Right lobe of liver (tissue), 6 donors: ENCODE measurements at regions not wholly inside any gene's neighbourhood (a gene's known extent, or its start where the extent isn't known, plus 50 kb on each side); places are given as distances from the start of the nearest gene placed in this dataset.
"Not testable (repeated sequence)": the region's sequence is repeated elsewhere in the genome, so short reads cannot be mapped to it uniquely, and the experiment has no call there.

Source experiments
- ATAC-seq, 4 donors: fragments of 200-7000 bp; cut with Tn5 transposase; one replicate each; pipeline ENCODE4 v1.9.1; 2020; ENCODE audit warnings: mild to moderate bottlenecking in 4 of 4, moderate library complexity in 4 of 4
- DNase-seq, 3 donors: peaks; one replicate each; pipeline ENCODE4 v3.0.0-alpha.2; 2020
- H3K27ac ChIP-seq, 3 donors: fragments of 200-600 bp; one replicate each; pipeline ENCODE4 v1.8.0; 2022
- H3K27me3 ChIP-seq, 2 donors: fragments of 200-600 bp; one replicate each; pipeline ENCODE4 v1.8.0; 2022
- H3K36me3 ChIP-seq, 4 donors: fragments of 200-600 bp; sonication (generic) in 1 of 4; one replicate each; pipeline versions ENCODE4 v1.5.1 to v1.8.0; 2017 to 2022; ENCODE audit warnings: control low read depth in 1 of 4
- H3K4me1 ChIP-seq, 4 donors: fragments of 200-600 bp; sonication (generic) in 1 of 4; one replicate each; pipeline versions ENCODE4 v1.5.1 to v1.8.0; 2017 to 2022; ENCODE audit warnings: control low read depth in 1 of 4
- H3K4me3 ChIP-seq, 3 donors: fragments of 200-600 bp; one replicate each; pipeline ENCODE4 v1.8.0; 2022
- H3K9me3 ChIP-seq, 4 donors: fragments of 200-600 bp; sonication (generic) in 1 of 4; one replicate each; pipeline versions ENCODE4 v1.5.1 to v1.8.0; 2017 to 2022; ENCODE audit warnings: control low read depth in 1 of 4
- POLR2A ChIP-seq: fragments of 450-650 bp; IDR thresholded peaks from one replicate; pipeline ENCODE4 v1.6.1; 2017; ENCODE audit warnings: antibody characterized with exemption, mild to moderate bottlenecking
- WGBS: methylation state at CpG from one replicate; pipeline ENCODE4 v1.1.6; 2018; ENCODE audit warnings: low coverage, low lambda C conversion rate; ENCODE audit not compliant: insufficient coverage; ENCODE audit errors: missing lambda C conversion rate; 5-methylcytosine and 5-hydroxymethylcytosine counted together
- intact Hi-C, 2 donors: fragments of 100-400 bp; cut with DNase I; formaldehyde crosslinking; loops; one replicate each; pipeline versions ENCODE4 v1.11.2 to v1.14.1; 2022
- TF ChIP-seq, protein P1 (sequence below), 4 donors: fragments of 200-600 bp in 3 of 4; fragments of 450-650 bp in 1 of 4; IDR thresholded peaks; one replicate each; pipeline versions ENCODE4 v1.5.1 to v1.8.0; 2016 to 2022; ENCODE audit warnings: antibody characterized with exemption in 4 of 4, mild to moderate bottlenecking in 2 of 4
- donor health status: DM: no; HTN: yes; CAD: no.
- donor health status: DM: no; HTN: no; CAD: no.
- donor health status: DM: no; HTN: no; CAD: no.
- donor health status: DM: no; HTN: yes; CAD: no.
- donor health status: DM: no; HTN: yes; CAD: no.

DNA sequence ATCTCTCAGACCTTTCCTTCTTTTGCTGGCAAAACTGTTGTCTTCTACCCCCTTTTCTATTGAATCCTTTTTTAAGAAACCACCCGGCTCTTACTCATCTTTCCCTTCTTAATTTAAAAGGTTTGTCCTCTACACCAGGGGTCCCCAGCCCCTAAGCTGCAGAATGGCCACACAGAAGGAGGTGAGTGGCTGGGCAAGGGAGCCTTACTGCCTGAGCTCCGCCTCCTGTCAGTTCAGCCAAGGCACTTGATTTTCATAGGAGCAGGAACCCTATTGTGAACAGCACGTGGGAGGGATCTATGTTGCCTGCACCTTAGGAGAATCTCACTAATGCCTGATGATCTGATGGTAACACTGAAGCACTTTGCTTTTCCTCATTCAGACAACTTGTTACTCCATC is 726.3 kb upstream of the INTU start:
- H3K9me3 ChIP-seq: peaks cover 0 to 3% (median 0%) of the 10 kb centered on the region in 4 donors
- ATAC-seq: no peak

DNA sequence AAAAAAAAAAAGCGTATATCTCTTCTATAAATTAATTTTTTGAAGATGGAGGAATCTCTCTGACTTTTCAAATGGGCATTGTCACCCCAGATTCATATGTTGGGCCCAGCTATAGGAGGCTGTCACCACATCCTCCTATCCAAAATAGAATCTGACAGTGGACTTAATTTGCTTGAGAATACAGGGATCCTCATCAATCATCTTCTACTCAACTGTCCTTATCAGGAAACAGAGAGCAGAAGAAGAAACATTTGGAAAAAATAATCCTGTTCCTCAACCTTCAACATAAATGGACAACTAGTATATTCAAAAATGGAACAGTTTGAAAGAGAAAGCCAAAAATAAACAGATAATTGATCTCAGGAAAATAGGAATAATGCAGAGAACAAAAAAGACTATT is 725.4 kb upstream of the INTU start:
- no peak for DNase-seq
- WGBS: 29% methylated on average over 1 of the region's 1 CpG
- Histone ChIP-seq H3K27ac (no peak overlapping the region), H3K4me1 (no peaks in the 10 kb centered on the region), H3K4me3 (no peak overlapping the region), H3K36me3 (no peaks in the 10 kb centered on the region), H3K27me3 (no peaks in the 10 kb centered on the region), H3K9me3 (peaks cover 0 to 3% (median 0%) of the 10 kb centered on the region in 4 donors)
- no peak for TF ChIP-seq POLR2A
- intact Hi-C loops: no loop called here
- ATAC-seq: no peak

More for the DNA sequence above, 726.3 kb upstream of the INTU start:
- no peaks in the 10 kb centered on the region for H3K36me3 ChIP-seq
- H3K27me3 ChIP-seq: no peaks in the 10 kb centered on the region
- TF ChIP-seq, protein P1, sequence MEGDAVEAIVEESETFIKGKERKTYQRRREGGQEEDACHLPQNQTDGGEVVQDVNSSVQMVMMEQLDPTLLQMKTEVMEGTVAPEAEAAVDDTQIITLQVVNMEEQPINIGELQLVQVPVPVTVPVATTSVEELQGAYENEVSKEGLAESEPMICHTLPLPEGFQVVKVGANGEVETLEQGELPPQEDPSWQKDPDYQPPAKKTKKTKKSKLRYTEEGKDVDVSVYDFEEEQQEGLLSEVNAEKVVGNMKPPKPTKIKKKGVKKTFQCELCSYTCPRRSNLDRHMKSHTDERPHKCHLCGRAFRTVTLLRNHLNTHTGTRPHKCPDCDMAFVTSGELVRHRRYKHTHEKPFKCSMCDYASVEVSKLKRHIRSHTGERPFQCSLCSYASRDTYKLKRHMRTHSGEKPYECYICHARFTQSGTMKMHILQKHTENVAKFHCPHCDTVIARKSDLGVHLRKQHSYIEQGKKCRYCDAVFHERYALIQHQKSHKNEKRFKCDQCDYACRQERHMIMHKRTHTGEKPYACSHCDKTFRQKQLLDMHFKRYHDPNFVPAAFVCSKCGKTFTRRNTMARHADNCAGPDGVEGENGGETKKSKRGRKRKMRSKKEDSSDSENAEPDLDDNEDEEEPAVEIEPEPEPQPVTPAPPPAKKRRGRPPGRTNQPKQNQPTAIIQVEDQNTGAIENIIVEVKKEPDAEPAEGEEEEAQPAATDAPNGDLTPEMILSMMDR (IDR thresholded peaks at IDR 0.05): no peak
- TF ChIP-seq POLR2A: no peak
- H3K4me3 ChIP-seq: no peak overlapping the region
- intact Hi-C loops: no loop called here
- no peak for DNase-seq
- H3K27ac ChIP-seq: no peak overlapping the region
- H3K4me1 ChIP-seq: no peaks in the 10 kb centered on the region
- WGBS: 29% methylated on average over 3 of the region's 3 CpGs

DNA sequence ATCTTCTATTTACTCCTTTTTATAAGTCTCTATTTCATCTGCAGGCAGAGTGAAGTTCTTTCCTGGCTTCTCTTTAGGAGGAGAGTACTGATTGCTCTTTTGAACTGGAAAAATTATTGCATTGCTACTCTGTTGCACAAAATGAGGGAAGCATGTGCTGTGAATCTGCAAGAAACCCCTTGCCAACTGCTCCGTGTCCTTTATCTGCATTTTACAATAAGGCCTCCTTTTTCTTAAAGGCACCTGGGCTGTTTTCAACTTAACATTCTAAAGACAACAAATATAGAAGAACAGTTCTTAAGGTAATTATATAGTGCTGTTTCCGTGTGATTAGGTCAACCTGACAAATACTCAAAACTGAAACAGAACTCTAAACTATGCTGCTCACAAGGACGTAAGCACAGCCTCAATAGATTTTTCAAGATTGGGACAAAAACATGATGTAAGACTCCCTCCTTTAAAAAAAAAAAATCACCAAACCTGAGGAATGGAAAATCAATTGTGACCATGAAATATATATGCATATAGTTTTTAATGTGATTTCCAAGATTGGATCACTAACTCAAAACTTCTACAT is 716.6 kb upstream of the INTU start:
- ATAC-seq (no peak), DNase-seq (no peak)
- Histone ChIP-seq H3K27ac (no peak overlapping the region), H3K4me3 (no peak overlapping the region), H3K36me3 (no peaks in the 10 kb centered on the region), H3K9me3 (no peaks in the 10 kb centered on the region), H3K27me3 (no peaks in the 10 kb centered on the region), H3K4me1 (no peaks in the 10 kb centered on the region)
- intact Hi-C loops: no loop called here
- no peak for TF ChIP-seq POLR2A
- TF ChIP-seq, protein P1 (IDR thresholded peaks at IDR 0.05): no peak
- 36% methylated on average over 3 of the region's 3 CpGs for WGBS

DNA sequence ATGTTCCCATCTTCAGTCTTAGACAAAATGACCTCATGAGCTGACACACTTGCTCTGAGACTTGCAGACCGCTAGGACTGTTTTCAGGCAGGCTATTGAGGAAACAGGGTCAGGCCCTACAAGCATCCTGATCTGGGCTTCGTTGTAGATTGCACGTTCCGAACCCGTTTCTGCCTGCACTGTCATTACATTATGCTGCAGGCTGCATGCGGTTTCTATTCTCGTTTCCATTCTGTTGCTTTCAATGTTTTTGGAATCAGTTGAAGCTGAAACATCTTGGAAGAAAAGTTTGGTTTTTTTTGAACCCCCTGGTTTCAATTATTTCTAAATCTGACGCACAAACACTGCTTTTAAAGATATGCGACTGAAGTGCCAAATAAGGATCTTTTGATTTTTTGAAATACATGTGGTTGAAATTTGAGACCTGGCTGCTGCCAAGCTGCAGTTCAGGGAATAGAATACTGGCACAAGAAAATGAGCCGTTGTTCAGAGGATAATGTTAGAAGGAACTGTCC is 716.1 kb upstream of the INTU start:
- Histone ChIP-seq H3K27ac (no peak overlapping the region), H3K36me3 (no peaks in the 10 kb centered on the region), H3K4me1 (no peaks in the 10 kb centered on the region), H3K27me3 (no peaks in the 10 kb centered on the region), H3K9me3 (no peaks in the 10 kb centered on the region), H3K4me3 (no peak overlapping the region)
- WGBS: 44% methylated on average over 8 of the region's 10 CpGs
- DNase-seq: no peak
- no peak for TF ChIP-seq POLR2A
- TF ChIP-seq, protein P1 (IDR thresholded peaks at IDR 0.05): no peak
- ATAC-seq: peak in 3 of 4 donors; percentile 19 to 80 (median 66)
- intact Hi-C loops: no loop called here

DNA sequence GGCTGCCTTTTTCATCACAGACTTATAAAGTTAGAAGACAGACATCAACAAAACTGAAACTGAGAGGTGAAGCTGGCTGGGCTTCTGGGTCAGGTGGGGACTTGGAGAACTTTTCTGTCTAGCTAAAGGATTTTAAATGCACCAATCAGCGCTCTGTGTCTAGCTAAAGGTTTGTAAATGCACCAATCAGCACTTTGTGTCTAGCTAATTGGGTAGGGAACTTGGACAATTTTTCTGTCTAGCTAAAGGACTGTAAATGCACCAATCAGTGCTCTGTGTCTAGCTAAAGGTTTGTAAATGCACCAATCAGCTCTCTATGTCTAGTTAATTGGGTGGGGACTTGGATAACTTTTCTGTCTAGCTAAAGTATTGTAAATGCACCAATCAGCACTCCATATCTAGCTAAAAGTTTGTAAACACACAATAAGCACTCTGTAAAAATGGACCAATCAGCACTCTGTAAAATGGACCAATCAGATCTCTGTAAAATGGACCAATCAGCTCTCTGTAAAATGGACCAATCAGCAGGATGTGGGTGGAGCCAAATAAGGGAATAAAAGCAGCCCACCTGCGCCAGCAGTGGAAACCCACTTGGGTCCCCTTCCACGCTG is 710.3 kb upstream of the INTU start:
- H3K4me3 ChIP-seq, H3K36me3 ChIP-seq, DNase-seq, intact Hi-C loops, H3K4me1 ChIP-seq, H3K9me3 ChIP-seq, H3K27ac ChIP-seq, ATAC-seq, H3K27me3 ChIP-seq: not testable (repeated sequence)
- WGBS: 65% methylated on average over 3 of the region's 3 CpGs
